Embryonic facial prominence (tissue), 1 donor: ENCODE measurements at regions not wholly inside any gene's neighbourhood (a gene's known extent, or its start where the extent isn't known, plus 50 kb on each side); places are given as distances from the start of the nearest gene placed in this dataset.
"Not testable (repeated sequence)": the region's sequence is repeated elsewhere in the genome, so short reads cannot be mapped to it uniquely, and the experiment has no call there.

ENCODE experiments used
- DNase-seq: peaks from one replicate; pipeline ENCODE4 v3.0.0-alpha.2; 2016; ENCODE audit errors: extremely low spot score

GRCh38 chr19:28386470-28386869 lies 826.5 kb downstream of the UQCRFS1 start:
- no peak for DNase-seq

GRCh38 chr19:28386066-28386465 lies 826.9 kb downstream of the UQCRFS1 start:
- DNase-seq, result no peak

GRCh38 chr19:28377077-28377476 lies 835.9 kb downstream of the UQCRFS1 start:
- no peak for DNase-seq

GRCh38 chr19:28374971-28375370 lies 838.0 kb downstream of the UQCRFS1 start:
- DNase-seq, result no peak

- DNase-seq, result no peak
Observed at GRCh38 chr19:28372576-28373247, 840.2 kb downstream of the UQCRFS1 start.

- DNase-seq, result no peak
Observed at GRCh38 chr19:28367146-28367545, 845.8 kb downstream of the UQCRFS1 start.

- no peak for DNase-seq
Observed at GRCh38 chr19:28363254-28363653, 849.7 kb downstream of the UQCRFS1 start.

GRCh38 chr19:28359431-28360414 lies 853.2 kb downstream of the UQCRFS1 start:
- DNase-seq, result no peak

GRCh38 chr19:28358633-28359032 lies 854.3 kb downstream of the UQCRFS1 start:
- DNase-seq, result no peak

- DNase-seq, result no peak
Observed at GRCh38 chr19:28351761-28352160, 861.2 kb downstream of the UQCRFS1 start.

GRCh38 chr19:28351321-28351720 lies 861.6 kb downstream of the UQCRFS1 start:
- DNase-seq, result not testable (repeated sequence)

- DNase-seq, result no peak
Observed at GRCh38 chr19:28350673-28351072, 862.3 kb downstream of the UQCRFS1 start.

GRCh38 chr19:28350037-28350436 lies 862.9 kb downstream of the UQCRFS1 start:
- no peak for DNase-seq

- no peak for DNase-seq
Observed at GRCh38 chr19:28349604-28350003, 863.3 kb downstream of the UQCRFS1 start.

- DNase-seq, result no peak
Observed at GRCh38 chr19:28345811-28346210, 867.1 kb downstream of the UQCRFS1 start.

GRCh38 chr19:28341810-28342350 lies 871.1 kb downstream of the UQCRFS1 start:
- DNase-seq, result no peak

GRCh38 chr19:28334419-28334818 lies 878.5 kb downstream of the UQCRFS1 start:
- DNase-seq, result no peak

GRCh38 chr19:28333909-28334308 lies 879.0 kb downstream of the UQCRFS1 start:
- DNase-seq, result no peak

- no peak for DNase-seq
Observed at GRCh38 chr19:28332886-28333285, 880.1 kb downstream of the UQCRFS1 start.

GRCh38 chr19:28332351-28332750 lies 880.6 kb downstream of the UQCRFS1 start:
- DNase-seq, result no peak

GRCh38 chr19:28331596-28331995 lies 881.4 kb downstream of the UQCRFS1 start:
- DNase-seq, result no peak

- DNase-seq, result no peak
Observed at GRCh38 chr19:28330831-28331230, 882.1 kb downstream of the UQCRFS1 start.

GRCh38 chr19:28329429-28329828 lies 883.5 kb downstream of the UQCRFS1 start:
- no peak for DNase-seq
